Suppressor macrophage treated with lipopolysaccharide for 4 hours (primary cell): ENCODE measurements at regions not wholly inside any gene's neighbourhood (a gene's known extent, or its start where the extent isn't known, plus 50 kb on each side); places are given as distances from the start of the nearest gene placed in this dataset.
"Not testable (repeated sequence)": the region's sequence is repeated elsewhere in the genome, so short reads cannot be mapped to it uniquely, and the experiment has no call there.

Source experiments
- DNase-seq: peaks from one replicate; pipeline ENCODE4 v3.0.0-alpha.2; 2020

DNA sequence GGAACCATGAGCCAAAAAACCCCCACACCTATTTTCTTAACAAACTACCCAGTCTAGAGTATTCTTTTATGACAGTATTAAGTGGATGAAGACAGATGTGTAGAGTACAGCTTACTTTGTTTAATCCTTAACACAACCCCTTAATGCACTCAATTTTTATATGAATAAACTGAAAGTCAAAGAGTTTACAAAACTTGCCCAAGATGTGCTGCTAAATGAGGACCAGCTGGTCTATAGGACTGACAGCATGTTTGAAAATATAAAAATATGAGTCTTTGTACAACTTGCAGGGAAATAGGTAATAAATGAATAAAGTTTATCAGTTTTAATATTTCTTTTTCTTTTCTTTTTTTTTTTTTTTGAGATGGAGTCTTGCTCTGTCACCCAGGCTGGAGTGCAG lies 102.3 kb downstream of the ZFY start:
- no peak for DNase-seq

DNA sequence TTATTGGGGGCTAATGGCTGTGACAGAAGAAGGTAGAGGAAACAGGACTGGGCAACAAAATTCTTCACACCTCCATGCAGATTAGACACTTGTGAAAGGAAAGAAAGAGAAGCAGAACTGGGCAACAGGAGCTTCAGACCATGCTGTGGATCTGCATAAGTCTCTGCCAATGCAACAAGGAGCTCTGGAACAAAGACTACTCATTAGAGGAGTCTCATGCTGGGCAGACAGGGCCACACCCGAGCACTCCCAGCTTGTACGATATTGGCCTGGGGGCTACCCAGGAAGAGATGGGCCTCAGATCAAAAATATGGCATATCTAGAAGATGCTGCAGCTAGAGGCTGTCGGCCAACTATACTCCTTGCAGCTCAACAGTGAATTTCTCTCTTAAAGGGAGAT lies 105.2 kb downstream of the ZFY start:
- no peak for DNase-seq

DNA sequence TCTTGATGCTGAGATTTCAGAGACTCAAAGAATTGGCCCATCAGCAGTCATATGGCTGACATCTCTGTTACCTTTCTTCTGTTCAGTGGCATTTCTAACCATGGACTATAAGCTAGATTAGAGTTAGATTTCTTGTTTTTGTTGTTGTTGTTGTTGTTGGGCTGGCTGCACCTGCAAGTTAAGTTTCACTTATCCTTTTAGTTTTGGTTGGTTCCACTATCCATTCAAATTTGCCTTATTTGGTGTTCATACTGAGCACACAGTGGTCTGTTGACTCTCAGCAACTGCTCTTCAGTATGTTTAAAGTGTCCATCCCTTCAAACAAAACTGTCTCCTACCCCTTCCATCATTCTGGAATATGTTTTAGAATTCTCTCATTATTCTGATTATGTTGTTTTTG lies 106.8 kb downstream of the ZFY start:
- DNase-seq, result no peak

DNA sequence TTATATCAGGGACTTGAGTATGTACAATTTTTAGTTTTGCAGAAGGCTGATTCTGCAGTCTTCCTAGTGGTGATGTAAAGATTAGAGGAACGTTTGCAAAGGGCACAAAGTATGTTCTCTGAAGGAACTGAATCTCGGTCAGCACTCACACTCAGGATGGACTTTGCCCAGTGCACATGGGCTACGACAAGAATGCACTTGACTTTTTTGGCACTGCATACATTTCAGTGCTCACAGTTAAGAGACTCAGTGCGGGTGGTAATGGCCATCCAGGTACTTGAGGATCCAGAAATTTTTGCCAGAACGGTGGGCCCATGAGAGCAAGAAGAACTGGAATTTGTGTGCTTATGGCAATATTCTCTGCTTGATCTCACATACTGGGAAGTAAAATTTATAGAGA lies 107.7 kb downstream of the ZFY start:
- DNase-seq, result no peak

DNA sequence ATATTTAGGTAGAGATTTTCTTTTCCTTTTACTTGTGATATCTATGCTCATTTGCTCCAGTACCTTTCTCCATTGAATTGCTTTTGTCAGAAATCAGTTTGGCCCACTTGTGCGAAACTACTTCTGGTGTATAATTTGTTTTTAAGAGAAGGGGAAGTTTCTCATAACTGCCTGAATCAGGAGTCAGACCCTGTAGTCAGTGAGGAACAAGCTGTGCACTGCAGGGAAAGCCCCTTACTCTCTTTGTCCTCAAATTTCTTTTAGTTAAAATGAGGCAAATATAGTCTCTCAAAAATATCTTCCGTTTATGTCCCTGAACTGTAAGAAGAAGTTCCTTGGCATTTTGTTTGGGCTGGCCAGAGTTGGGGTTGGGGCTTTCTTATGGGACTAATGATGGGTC lies 109.9 kb downstream of the ZFY start:
- peak; percentile 11 for DNase-seq

DNA sequence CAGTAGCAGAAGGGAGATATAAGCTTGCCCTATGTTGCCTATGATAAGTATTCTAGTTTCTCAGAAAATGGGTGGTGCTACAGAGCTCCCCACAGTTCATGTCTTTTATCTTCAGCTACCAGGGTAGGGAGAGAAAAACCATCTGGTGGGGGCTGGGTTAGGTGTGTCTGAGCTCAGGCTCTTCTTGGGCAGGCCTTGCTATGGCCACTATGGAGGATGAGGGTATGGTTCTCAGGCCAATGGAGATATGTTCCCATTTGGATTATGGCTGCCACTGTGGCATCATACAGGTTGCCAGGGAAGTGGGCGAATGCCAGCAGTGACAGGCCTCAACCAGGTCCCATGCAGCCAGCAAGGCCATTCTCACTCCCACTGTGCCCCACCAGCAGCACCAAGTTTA lies 120.3 kb downstream of the ZFY start:
- not testable (repeated sequence) for DNase-seq

DNA sequence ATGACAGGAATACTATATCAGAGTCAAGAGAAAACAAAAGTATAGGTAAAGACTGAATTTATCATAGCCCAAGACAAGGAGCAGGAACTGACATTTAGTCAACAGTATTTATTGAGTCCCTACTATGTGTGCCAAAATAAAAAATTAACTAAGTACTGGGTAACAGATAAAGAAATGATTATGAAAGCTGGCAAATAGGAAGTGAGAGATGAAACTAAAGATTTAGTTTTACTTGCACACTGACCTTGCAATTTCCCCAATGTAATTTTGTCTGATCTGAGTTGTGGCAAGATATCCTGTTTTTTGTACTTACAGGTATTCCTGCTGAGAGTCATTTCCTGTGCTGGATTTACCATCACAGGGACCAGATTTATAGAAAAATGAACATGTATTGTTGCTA lies 123.2 kb downstream of the ZFY start:
- DNase-seq, result not testable (repeated sequence)

DNA sequence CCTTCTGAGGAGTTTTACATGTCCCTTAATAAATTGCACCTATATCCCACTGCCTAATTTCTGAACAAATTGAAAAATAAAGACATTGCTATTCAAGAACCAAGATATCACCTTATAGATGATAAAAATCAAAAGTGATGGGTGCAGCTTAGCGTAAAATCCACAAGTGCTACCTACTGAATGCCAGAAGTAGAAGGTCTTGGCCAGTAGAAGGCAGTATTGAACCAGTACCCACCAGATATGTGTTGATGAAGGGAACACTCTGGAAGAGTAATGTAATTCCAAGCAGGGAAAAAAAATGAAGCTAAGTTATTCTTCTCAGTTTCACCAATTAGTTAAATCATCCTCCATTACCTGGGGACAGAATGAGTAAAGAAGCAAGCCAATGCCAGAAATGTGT lies 125.5 kb downstream of the ZFY start:
- DNase-seq, result not testable (repeated sequence)

DNA sequence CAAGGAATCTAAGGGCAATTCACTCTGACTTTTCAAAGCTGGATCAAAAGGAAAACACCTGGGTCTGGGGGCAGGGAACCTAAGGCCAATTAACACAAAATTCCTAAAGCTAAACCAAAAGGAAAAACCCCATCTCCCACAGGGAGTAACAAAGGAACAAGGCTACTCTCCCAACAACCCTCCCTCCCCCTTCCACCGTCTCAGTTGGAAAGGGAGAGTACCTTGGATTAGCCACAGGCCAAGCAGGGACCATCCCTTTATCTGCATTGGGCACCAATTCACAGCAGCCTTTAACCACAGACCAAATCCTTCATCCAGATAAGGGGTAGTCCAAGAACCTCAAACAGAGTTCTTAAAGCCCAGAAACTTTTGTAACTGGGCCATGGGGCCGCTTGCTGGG lies 153.0 kb downstream of the ZFY start:
- DNase-seq, result not testable (repeated sequence)

DNA sequence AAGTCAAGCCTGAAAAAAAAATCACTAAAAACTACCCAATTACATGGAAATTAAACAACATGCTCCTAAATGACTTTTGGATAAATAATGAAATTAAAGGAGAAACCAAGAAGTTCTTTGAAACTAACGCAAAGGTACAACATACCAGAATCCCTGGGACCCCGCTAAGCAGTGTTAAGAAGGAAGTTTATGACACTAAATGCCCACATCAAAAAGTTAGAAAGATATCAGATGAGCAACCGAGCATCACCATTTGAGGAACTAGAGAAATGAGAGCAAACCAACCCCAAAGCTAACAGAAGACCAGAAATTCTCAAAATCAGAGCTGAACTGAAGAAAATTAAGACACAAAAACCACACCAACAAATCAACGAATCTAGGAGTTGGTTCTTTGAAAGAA lies 173.5 kb downstream of the ZFY start:
- DNase-seq, result not testable (repeated sequence)

DNA sequence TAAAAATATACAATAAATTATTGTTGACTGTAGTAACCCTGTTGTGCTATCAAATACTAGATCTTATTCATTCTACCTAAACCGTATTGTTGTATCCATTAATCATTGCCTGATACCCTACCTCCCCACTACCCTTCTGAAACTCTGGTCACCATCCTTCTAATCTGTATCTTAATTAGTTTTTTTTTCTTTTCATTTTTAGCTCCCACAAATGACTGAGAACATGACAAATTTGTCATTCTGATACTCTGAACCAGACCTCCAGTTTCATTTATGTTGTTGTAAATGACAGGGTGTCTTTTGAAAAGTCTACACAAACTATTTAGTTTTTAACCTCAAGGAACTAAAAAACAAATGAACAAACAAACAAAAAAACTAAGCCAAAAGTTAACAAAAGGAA lies 185.1 kb downstream of the ZFY start:
- not testable (repeated sequence) for DNase-seq

DNA sequence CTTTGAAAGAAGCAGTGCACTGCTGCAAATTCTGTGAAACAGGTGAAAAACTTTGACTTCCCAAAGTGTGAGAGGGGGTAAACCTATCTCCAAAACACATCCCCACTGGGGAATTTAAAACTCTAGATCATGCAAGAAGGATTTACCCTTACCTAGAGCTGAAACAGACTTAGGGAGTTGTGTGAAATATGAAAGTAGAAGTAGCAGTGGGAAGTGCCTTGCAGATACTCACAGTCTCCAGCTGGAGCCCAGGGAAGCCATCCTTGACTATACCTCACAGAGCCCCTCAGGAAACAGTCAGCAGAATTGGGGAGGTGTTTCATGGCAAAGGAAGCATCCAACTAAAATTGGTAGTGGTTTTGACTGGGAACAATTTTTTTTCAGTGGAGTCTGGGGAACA lies 185.5 kb downstream of the ZFY start:
- DNase-seq, result not testable (repeated sequence)

DNA sequence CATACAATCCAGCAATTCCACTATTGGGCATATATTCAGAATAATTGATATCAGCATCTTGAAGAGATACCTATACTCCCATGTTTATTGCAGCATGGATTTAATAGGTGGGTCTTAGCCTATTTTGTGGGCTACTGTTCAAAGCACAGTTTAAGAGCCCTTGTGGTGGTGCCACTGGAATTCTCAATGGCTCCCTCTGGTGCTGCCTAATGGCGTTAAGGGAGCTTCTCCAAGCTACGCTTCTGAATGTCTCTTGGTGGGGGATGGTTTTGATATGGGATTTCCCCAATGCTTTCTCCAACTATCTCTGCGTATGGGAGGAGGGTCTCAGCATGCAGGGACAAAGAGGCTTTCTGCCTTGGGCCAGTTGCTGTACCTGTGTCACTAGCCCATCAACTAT lies 188.3 kb downstream of the ZFY start:
- not testable (repeated sequence) for DNase-seq

DNA sequence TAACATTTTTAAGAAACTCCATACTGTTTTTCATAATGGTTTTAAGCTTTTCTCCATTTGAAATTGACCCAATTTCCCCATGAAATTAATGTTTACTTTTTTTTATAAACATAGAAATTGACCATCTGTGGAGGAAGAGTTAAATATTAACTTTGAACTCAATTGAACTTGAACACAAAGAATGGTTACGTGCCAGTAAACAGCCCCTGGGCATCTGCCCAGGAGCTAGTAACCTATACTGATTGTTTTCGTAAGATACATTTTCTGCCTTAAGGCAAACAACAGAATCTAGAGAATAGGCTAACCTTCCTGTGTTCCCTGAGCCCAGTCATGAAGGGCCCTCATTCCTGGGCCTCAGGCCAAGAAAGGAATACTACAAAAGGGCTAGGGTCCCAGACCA lies 235.9 kb downstream of the ZFY start:
- not testable (repeated sequence) for DNase-seq

DNA sequence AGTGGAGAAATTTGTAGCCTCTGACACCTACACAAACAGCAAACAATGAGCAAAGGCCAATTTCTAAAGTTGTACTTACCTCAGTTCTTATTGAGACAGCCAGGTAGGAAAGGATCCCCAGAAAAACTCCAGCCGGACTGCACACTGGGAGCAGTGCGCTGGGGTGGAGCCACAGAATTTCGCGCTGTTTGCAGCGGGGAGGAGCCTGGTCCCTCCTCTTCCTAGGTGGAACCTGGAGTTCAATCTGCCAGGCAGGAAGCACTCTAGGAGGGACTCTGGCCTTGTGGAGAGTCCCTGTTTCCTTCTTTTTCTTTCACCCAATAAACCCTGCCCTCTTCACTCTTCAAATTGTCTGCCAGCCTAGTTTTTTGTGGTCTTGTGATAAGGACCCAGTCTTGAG lies 259.9 kb downstream of the ZFY start:
- DNase-seq, result not testable (repeated sequence)

DNA sequence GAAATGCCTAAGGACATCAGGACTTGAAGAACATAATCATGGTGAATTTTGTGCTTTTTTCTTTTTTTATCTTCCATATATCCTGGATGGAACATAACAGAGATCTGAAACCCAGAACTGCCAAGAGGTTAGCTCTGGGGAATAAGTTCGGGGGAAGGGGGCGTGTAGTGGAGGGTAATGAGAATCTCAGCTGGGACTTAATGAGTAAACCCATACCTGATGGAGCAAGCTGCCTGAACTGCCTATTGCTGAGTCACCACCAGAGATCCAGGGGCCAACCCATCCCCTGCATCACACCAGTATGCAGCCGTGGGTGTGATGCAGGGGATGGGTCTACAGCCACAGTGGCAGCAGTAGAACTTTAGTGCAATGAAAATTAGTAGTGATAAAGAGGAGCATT lies 267.1 kb downstream of the ZFY start:
- not testable (repeated sequence) for DNase-seq

DNA sequence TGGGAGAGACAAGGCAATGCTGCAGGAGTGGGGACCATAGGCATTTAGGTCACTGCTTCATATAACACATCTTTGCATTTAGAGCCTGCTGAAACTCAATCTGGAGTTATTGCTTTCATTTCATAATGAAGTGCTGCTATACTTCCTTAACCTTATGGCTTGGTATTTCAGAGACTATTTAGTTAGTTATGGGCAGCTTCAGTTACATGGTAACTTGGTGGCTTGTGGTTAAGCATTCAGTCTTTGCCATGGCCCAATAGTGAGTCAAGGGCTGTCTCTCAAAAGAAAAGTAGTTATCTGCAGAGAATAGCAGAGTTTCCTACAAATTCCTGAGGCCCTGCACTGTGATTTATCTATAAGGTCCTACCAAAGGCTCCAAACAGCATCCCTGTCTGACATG lies 271.6 kb downstream of the ZFY start:
- not testable (repeated sequence) for DNase-seq

DNA sequence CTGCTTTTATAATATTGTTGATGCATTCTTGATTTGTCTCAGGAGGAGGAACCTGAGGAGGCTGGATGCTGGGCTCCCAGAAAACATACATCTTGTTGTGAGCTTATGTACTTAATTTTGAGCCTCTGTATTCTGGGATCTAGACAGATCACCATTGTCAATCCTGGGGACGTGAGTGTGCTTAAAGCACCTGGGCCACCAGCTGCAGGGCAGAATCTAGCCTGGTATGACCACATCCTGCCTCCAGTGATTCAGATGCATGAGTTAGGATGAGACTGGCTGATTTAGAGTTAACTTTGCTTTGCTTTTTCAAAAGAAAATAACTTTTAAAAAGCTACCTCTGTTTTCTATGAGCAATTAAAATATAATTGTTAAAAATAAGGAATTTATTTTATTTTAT lies 278.0 kb downstream of the ZFY start:
- DNase-seq, result not testable (repeated sequence)

DNA sequence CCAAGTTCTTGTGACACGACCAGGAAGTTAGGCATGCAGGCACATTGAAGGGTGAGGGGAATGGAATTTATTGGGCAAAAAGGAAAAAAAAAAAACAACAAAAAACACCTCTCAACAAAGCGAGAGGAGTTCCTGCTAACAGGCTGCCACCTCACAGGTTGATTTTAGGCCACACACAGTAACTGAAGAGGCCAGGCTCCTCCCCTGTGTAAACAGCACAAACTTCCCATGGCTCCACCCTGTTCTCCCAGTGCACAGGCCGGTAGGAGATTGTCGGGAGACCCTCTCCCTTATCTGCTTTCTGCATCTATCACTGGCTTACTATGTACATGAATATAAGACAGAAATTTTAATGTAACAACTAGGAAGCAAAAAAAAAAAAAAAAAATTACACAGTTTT lies 283.0 kb downstream of the ZFY start:
- not testable (repeated sequence) for DNase-seq

DNA sequence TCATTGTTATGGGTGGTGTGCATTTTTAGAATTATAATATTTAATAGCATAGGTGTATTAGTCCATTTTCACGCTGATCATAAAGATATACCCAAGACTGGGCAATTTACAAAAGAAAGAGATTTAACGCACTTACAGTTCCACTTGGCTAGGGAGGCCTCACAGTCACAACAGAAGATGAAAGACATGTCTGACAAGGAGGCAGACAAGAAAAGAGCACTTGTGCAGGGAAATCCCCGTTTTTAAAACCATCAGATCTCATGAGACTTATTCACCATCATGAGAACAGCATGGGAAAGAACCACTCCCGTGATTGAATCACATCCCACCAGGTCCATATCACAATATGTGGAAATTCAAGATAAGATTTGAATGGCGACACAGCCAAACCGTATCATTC lies 283.4 kb downstream of the ZFY start:
- DNase-seq, result not testable (repeated sequence)

DNA sequence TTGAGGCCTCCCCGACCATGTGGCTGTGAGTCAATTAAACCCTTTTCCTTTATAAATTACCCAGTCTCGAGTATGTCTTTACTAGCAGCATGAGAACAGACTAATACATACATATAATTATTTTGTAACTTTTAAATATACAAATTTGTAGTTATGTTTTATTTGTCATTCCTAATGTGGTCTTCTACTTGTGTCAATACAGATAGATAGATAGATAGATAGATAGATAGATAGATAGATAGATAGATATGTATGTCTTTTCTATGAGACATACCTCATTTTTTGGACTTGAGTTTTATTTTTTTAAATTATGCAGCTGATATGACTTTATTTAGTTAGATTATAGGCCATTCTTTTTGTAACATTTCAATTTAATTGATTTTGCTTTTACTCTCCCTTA lies 316.0 kb upstream of the TGIF2LY start:
- DNase-seq, result not testable (repeated sequence)

DNA sequence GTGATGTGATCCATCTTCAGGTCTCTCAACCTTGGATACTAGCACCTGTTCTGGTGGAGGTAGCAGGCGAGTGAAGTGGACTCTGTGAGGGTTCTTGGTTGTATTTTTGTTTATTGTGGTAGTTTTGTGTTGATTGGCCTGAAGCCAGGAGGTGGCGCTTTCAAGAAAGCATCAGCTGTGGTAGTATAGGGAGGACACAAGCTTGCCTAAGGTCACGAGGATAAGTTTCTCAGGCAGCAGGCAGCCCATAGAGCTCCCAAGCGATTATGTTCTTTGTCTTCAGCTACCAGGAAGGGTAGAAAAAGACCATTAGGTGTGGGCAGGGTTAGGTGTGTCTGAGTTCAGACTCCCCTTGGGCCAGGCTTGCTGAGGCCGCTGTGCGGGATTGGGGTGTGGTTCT lies 290.8 kb upstream of the TGIF2LY start:
- not testable (repeated sequence) for DNase-seq

DNA sequence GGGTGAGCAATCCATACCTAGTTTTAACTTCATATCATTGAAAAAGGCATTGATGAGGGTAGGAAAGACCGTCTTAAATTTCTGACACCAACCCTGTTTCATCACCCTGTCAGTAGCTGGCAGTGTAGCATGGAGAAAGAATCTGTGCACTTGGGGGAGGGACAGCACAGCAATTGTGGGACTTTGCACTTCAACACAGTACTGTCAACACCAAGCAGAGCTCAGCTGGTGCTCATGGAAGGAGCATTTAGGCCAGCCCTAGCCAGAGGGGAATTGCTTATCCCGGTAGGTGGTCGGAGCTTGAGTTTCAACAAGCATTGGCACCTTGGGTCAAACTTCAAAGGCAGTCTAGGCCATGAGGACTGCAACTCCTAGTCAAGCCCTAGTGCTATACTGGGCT lies 281.6 kb upstream of the TGIF2LY start:
- DNase-seq, result not testable (repeated sequence)

DNA sequence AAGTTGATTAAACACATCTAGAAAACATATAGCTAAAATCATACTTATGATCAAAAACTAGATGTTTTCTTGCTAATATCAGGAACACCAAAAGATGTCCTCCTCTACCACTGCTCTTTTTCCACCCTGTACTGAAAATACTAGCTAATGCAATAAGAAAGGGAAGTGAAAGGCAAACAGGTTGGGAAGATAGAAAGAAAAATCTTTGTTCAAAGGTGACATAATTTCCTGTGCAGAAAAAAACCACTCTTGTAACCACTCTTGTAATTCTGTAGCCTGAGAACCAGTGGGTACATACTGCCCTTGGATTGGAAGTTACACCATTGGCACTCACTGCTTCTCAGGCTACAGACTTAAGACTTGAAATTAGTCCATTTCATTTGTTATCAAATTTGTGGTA lies 258.9 kb upstream of the TGIF2LY start:
- DNase-seq, result not testable (repeated sequence)

DNA sequence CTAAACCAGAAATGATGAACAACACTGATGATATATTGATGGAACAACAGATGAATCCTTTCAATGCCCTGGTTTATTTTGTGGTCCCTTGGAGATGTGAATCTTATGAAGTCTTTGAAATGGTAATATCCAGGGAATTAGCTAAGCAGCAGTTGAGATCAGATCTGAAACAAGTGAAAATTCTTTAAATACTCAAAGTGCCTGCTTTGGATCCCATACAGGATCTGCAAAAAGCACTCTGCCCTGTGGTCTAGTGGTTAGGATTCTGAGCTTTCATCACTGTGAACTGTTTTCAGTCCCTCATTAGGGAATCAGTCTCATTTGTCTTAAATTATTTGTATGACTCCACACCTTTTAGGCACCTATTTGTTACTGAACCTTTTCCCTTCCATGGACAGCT lies 211.3 kb upstream of the TGIF2LY start:
- DNase-seq, result not testable (repeated sequence)

DNA sequence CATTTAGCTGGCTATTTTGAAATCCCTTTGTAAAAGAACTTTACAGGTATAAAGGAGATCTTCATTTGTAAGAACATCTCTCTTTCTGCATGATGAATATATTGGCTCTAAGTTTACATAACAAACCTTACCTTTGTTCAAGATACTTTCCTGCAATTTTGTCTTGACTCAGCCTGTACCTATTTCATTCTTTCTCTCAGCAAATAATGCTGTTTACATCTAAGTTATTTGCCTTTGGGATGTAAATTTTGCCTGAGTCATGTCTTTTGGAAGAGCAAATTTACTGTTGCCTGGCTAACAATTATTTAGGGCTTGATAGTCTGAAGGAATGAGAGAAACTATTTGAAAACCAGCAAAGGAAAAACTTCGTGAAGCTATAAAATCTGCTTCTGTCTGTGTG lies 210.4 kb upstream of the TGIF2LY start:
- DNase-seq, result not testable (repeated sequence)
